ENCODE measurements at regions not wholly inside any gene's neighbourhood (a gene's known extent, or its start where the extent isn't known, plus 50 kb on each side); places are given as distances from the start of the nearest gene placed in this dataset.

GRCh38 chr7:47034180-47034579 lies 547.7 kb downstream of the TNS3 start:
- H3K9ac ChIP-seq = no peak overlapping the region
- H2AFZ ChIP-seq = peak overlapping the region; percentile 46; the same call in 1 of the 2 replicates
- H3K27ac ChIP-seq = no peak overlapping the region
- H3K9me3 ChIP-seq (ENCODE audit: low read depth) = no peaks in the 10 kb centered on the region
- peak; percentile 60 for DNase-seq
- no peaks in the 10 kb centered on the region for H3K36me3 ChIP-seq (ENCODE audit: low read depth)
- no peaks in the 10 kb centered on the region for H3K79me2 ChIP-seq (ENCODE audit: insufficient read depth)
- H3K4me1 ChIP-seq (ENCODE audit: insufficient read depth) = peaks cover 10% of the 10 kb centered on the region
- in situ Hi-C loops (cut with MboI) = no loop called here
- H3K4me2 ChIP-seq (ENCODE audit: unreplicated experiment) = no peak overlapping the region
- H3K9me2 ChIP-seq (ENCODE audit: insufficient read depth) = no peaks in the 10 kb centered on the region
- 79 to 86% methylated on average over 2 of the region's 2 CpGs for WGBS, 2 experiments (ENCODE audit: low coverage in 1 of 2, low lambda C conversion rate in 2 of 2, missing lambda C conversion rate in 2 of 2)
- no peaks in the 10 kb centered on the region for H4K20me1 ChIP-seq (ENCODE audit: insufficient read depth)
- H3F3A ChIP-seq (ENCODE audit: insufficient read depth) = peaks cover under 1% of the 10 kb centered on the region; the same call in 1 of the 2 replicates
- TF ChIP-seq EZH2 (IDR thresholded peaks at IDR 0.05; ENCODE audit: insufficient read depth, poor library complexity, severe bottlenecking) (no peak), EZH2phosphoT487 (IDR thresholded peaks at IDR 0.05; ENCODE audit: insufficient read depth, low read depth) (no peak)
- no peaks in the 10 kb centered on the region for H3K27me3 ChIP-seq (replicated peaks; ENCODE audit: insufficient read depth)
- no peak overlapping the region for H3K4me3 ChIP-seq

DNA sequence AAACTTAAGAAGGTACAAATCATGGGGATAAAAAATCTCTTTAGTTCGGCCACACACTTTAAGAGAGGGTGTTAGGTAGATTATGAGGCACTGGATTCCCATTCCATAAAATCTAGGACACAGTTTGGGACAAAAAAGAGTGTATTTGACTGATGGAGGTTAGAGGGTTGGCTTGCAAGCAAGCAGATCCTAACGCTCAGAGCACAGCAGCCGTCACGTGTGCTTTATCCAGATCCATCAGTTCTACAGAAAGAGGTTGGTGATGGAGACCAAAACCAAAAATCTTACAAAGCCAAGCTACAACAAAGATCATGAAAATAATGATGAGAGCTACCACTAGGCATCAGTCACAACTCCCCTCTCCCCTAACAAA lies 549.4 kb downstream of the TNS3 start:
- DNase-seq = no peak
- Histone ChIP-seq H2AFZ (peak overlapping the region; percentile 44), H3K36me3 (ENCODE audit: low read depth) (no peaks in the 10 kb centered on the region), H3K27me3 (replicated peaks; ENCODE audit: insufficient read depth) (no peaks in the 10 kb centered on the region), H3F3A (ENCODE audit: insufficient read depth) (no peaks in the 10 kb centered on the region), H4K20me1 (ENCODE audit: insufficient read depth) (no peaks in the 10 kb centered on the region), H3K9me3 (ENCODE audit: low read depth) (no peaks in the 10 kb centered on the region), H3K79me2 (ENCODE audit: insufficient read depth) (no peaks in the 10 kb centered on the region), H3K4me1 (ENCODE audit: insufficient read depth) (peaks cover 5% of the 10 kb centered on the region; the same call in 1 of the 2 replicates), H3K4me2 (ENCODE audit: unreplicated experiment) (no peak overlapping the region), H3K4me3 (no peak overlapping the region), H3K9ac (no peak overlapping the region), H3K9me2 (ENCODE audit: insufficient read depth) (no peaks in the 10 kb centered on the region), H3K27ac (no peak overlapping the region)
- no peak for TF ChIP-seq EZH2phosphoT487 (IDR thresholded peaks at IDR 0.05; ENCODE audit: insufficient read depth, low read depth)
- TF ChIP-seq EZH2 (IDR thresholded peaks at IDR 0.05; ENCODE audit: insufficient read depth, poor library complexity, severe bottlenecking) = no peak
- in situ Hi-C loops (cut with MboI) = no loop called here
- 57 to 65% methylated on average over 4 of the region's 4 CpGs for WGBS, 2 experiments (ENCODE audit: low coverage in 1 of 2, low lambda C conversion rate in 2 of 2, missing lambda C conversion rate in 2 of 2)

- peaks cover 5% of the 10 kb centered on the region; the same call in 1 of the 2 replicates for H3K4me1 ChIP-seq (ENCODE audit: insufficient read depth)
- no peaks in the 10 kb centered on the region for H3K27me3 ChIP-seq (replicated peaks; ENCODE audit: insufficient read depth)
- H3K9me3 ChIP-seq (ENCODE audit: low read depth) = no peaks in the 10 kb centered on the region
- no peak overlapping the region for H3K4me3 ChIP-seq
- H4K20me1 ChIP-seq (ENCODE audit: insufficient read depth) = no peaks in the 10 kb centered on the region
- H3K9me2 ChIP-seq (ENCODE audit: insufficient read depth) = no peaks in the 10 kb centered on the region
- WGBS, 2 experiments (ENCODE audit: low coverage in 1 of 2, low lambda C conversion rate in 2 of 2, missing lambda C conversion rate in 2 of 2) = 48 to 57% methylated on average over 6 of the region's 6 CpGs
- no peak for DNase-seq
- H3K27ac ChIP-seq = no peak overlapping the region
- TF ChIP-seq EZH2phosphoT487 (IDR thresholded peaks at IDR 0.05; ENCODE audit: insufficient read depth, low read depth) (no peak), EZH2 (IDR thresholded peaks at IDR 0.05; ENCODE audit: insufficient read depth, poor library complexity, severe bottlenecking) (no peak)
- no peaks in the 10 kb centered on the region for H3K36me3 ChIP-seq (ENCODE audit: low read depth)
- H3K9ac ChIP-seq = no peak overlapping the region
- in situ Hi-C loops (cut with MboI) = no loop called here
- no peaks in the 10 kb centered on the region for H3F3A ChIP-seq (ENCODE audit: insufficient read depth)
- H3K4me2 ChIP-seq (ENCODE audit: unreplicated experiment) = no peak overlapping the region
- no peaks in the 10 kb centered on the region for H3K79me2 ChIP-seq (ENCODE audit: insufficient read depth)
- peak overlapping the region; percentile 44 for H2AFZ ChIP-seq
Measured at GRCh38 chr7:47031786-47032535, 550.0 kb downstream of the TNS3 start.

GRCh38 chr7:47028284-47028683 lies 553.6 kb downstream of the TNS3 start:
- H3K9me3 ChIP-seq (ENCODE audit: low read depth) = no peaks in the 10 kb centered on the region
- no peaks in the 10 kb centered on the region for H3K9me2 ChIP-seq (ENCODE audit: insufficient read depth)
- H3K79me2 ChIP-seq (ENCODE audit: insufficient read depth) = no peaks in the 10 kb centered on the region
- in situ Hi-C loops (cut with MboI) = no loop called here
- no peak overlapping the region for H3K4me2 ChIP-seq (ENCODE audit: unreplicated experiment)
- no peak for DNase-seq
- H2AFZ ChIP-seq = no peak overlapping the region
- no peaks in the 10 kb centered on the region for H3F3A ChIP-seq (ENCODE audit: insufficient read depth)
- TF ChIP-seq EZH2 (IDR thresholded peaks at IDR 0.05; ENCODE audit: insufficient read depth, poor library complexity, severe bottlenecking) = no peak
- H3K27me3 ChIP-seq (replicated peaks; ENCODE audit: insufficient read depth) = no peaks in the 10 kb centered on the region
- no peaks in the 10 kb centered on the region for H3K36me3 ChIP-seq (ENCODE audit: low read depth)
- 24 to 29% methylated on average over 3 of the region's 3 CpGs for WGBS, 2 experiments (ENCODE audit: low coverage in 1 of 2, low lambda C conversion rate in 2 of 2, missing lambda C conversion rate in 2 of 2)
- H3K9ac ChIP-seq = no peak overlapping the region
- H3K4me1 ChIP-seq (ENCODE audit: insufficient read depth) = no peaks in the 10 kb centered on the region
- H3K4me3 ChIP-seq = no peak overlapping the region
- no peak overlapping the region for H3K27ac ChIP-seq
- H4K20me1 ChIP-seq (ENCODE audit: insufficient read depth) = no peaks in the 10 kb centered on the region

All from GM23248 (cell line).